K562 (cell line): ENCODE measurements at regions not wholly inside any gene's neighbourhood (a gene's known extent, or its start where the extent isn't known, plus 50 kb on each side); places are given as distances from the start of the nearest gene placed in this dataset.

ENCODE experiments used
- ATAC-seq: fragments of 200-7000 bp; cut with Tn5 transposase; 3 replicates; pipeline ENCODE4 v1.9.1; 2020; ENCODE audit warnings: moderate library complexity
- BruUV-seq: library from RNA; stranded (reverse); fragments of 400-500 nt; replicated peaks from 2 replicates; lab custom pipeline; 2021; lab: Mats Ljungman, UMichigan
- CTCF ChIA-PET: fragments of 300-600 bp; formaldehyde crosslinking; extraction: SDS; loops from one replicate; lab custom pipeline; 2021; ENCODE audit warnings: low intra/inter-chr PET ratio; lab: Yijun Ruan, JAX
- POLR2A ChIA-PET: fragments of 300-600, 350-650 bp; sonication (Branson Sonifier 250); formaldehyde crosslinking; extraction: SDS; loops from one replicate; lab custom pipeline; 2021; ENCODE audit warnings: antibody characterized with exemption, inconsistent platforms; lab: Yijun Ruan, JAX
- DNase-seq, 4 experiments: peaks; one replicate each; pipeline versions ENCODE4 v3.0.0 to v3.0.0-alpha.2; 2011 to 2018; ENCODE audit warnings: low spot score in 3 of 4, mixed read lengths in 3 of 4; ENCODE audit errors: extremely low read depth in 1 of 4
- FAIRE-seq: peaks from 2 replicates; lab custom pipeline; 2011; peaks lifted over from hg19 to GRCh38; lab: Jason Lieb, UNC
- H2AFZ ChIP-seq: 2 replicates; pipeline ENCODE4 v1.6.0; 2011; ENCODE audit warnings: low read depth, low read length, control low read depth, inconsistent platforms
- H3K27ac ChIP-seq: fragments of 200-600 bp; 3 replicates; pipeline ENCODE4 v1.8.0; 2011; ENCODE audit warnings: low read depth, mild to moderate bottlenecking, control low read depth, inconsistent platforms, low read length, moderate library complexity, mixed read lengths; ENCODE audit errors: extremely low read depth
- H3K27me3 ChIP-seq, 2 experiments: fragments of 300-600 bp in 1 of 2; 2 replicates in 1 of 2; 3 replicates in 1 of 2; pipeline versions ENCODE4 v1.6.0 to v1.8.0; 2011; ENCODE audit warnings: inconsistent platforms in 2 of 2, low read length in 2 of 2, mild to moderate bottlenecking in 1 of 2, mixed read lengths in 1 of 2, moderate library complexity in 1 of 2; ENCODE audit not compliant: control insufficient read depth in 2 of 2, insufficient read depth in 2 of 2
- H3K36me3 ChIP-seq: fragments of 300-600 bp; 3 replicates; pipeline ENCODE4 v1.8.0; 2011; ENCODE audit warnings: mild to moderate bottlenecking, low read length, inconsistent platforms; ENCODE audit not compliant: control insufficient read depth, insufficient read depth
- H3K4me1 ChIP-seq, 2 experiments: fragments of 200-600 bp in 1 of 2; replicated peaks in 1 of 2; 2 replicates in 1 of 2; 3 replicates in 1 of 2; pipeline versions ENCODE4 v1.5.1 to v1.8.0; 2011; ENCODE audit warnings: inconsistent platforms in 2 of 2, low read length in 2 of 2, mild to moderate bottlenecking in 1 of 2, mixed read lengths in 1 of 2, moderate library complexity in 1 of 2; ENCODE audit not compliant: control insufficient read depth in 2 of 2, insufficient read depth in 2 of 2
- H3K4me2 ChIP-seq: 2 replicates; pipeline ENCODE4 v1.6.1; 2011; ENCODE audit warnings: low read length, control low read depth, inconsistent platforms, mixed read lengths; ENCODE audit not compliant: insufficient read depth
- H3K4me3 ChIP-seq: fragments of 200-600 bp; sonication (generic), shearing (Covaris generic); 2 replicates; pipeline ENCODE4 v1.5.1; 2016; ENCODE audit warnings: control low read depth, inconsistent platforms
- H3K79me2 ChIP-seq: fragments of 200-600 bp; 3 replicates; pipeline ENCODE4 v1.8.0; 2011; ENCODE audit warnings: low read length, inconsistent platforms; ENCODE audit not compliant: control insufficient read depth, insufficient read depth
- H3K9ac ChIP-seq, 2 experiments: 2 replicates each; pipeline versions ENCODE4 v1.6.0 to v1.6.1; 2011; ENCODE audit warnings: low read depth in 2 of 2, low read length in 2 of 2, control low read depth in 1 of 2, inconsistent platforms in 1 of 2, mild to moderate bottlenecking in 1 of 2, mixed read lengths in 1 of 2; ENCODE audit not compliant: insufficient read depth in 1 of 2
- H3K9me1 ChIP-seq: one replicate; pipeline ENCODE4 v1.6.0; 2011; ENCODE audit warnings: inconsistent platforms, mild to moderate bottlenecking, low read length, moderate library complexity; ENCODE audit not compliant: control insufficient read depth, insufficient read depth
- H3K9me3 ChIP-seq: replicated peaks from 2 replicates; pipeline ENCODE4 v1.5.1; 2011; ENCODE audit warnings: low read depth, low read length, inconsistent platforms; ENCODE audit not compliant: control insufficient read depth, insufficient read depth
- H4K20me1 ChIP-seq: replicated peaks from 2 replicates; pipeline ENCODE4 v1.6.1; 2011; ENCODE audit warnings: low read length, inconsistent platforms, mixed read lengths; ENCODE audit not compliant: control insufficient read depth, insufficient read depth
- CBFB ChIP-seq: sonication (generic); formaldehyde crosslinking; IDR thresholded peaks from 2 replicates; pipeline ENCODE4 v1.4.0; 2020; ENCODE audit warnings: mild to moderate bottlenecking, missing genetic modification reagents
- DMBX1 ChIP-seq: fragments of 250-450 bp; sonication (Bioruptor Pico); IDR thresholded peaks from 2 replicates; pipeline ENCODE4 v1.8.0; 2022; ENCODE audit warnings: inconsistent platforms, mild to moderate bottlenecking, moderate library complexity, borderline replicate concordance
- E2F8 ChIP-seq: fragments of 450-650 bp; IDR thresholded peaks from 2 replicates; pipeline ENCODE4 v1.7.1; 2018; ENCODE audit warnings: mild to moderate bottlenecking, low read depth; ENCODE audit not compliant: partially characterized antibody
- FIP1L1 ChIP-seq: fragments of 200-400 bp; formaldehyde crosslinking; IDR thresholded peaks from 2 replicates; pipeline ENCODE4 v1.6.1; 2018; ENCODE audit warnings: mild to moderate bottlenecking, low read depth, low read length; ENCODE audit not compliant: poor library complexity, severe bottlenecking
- HDAC8 ChIP-seq: fragments of 450-650 bp; IDR thresholded peaks from 2 replicates; pipeline ENCODE4 v1.6.1; 2016; ENCODE audit warnings: mild to moderate bottlenecking, missing genetic modification characterization, moderate library complexity, missing compliant biosample characterization
- HNRNPK ChIP-seq: fragments of 200-400 bp; formaldehyde crosslinking; IDR thresholded peaks from one replicate; pipeline ENCODE4 v1.6.1; 2018; ENCODE audit warnings: mild to moderate bottlenecking, low read depth, low read length; ENCODE audit not compliant: poor library complexity, severe bottlenecking
- KLF6 ChIP-seq: fragments of 250-450 bp; sonication (Bioruptor Pico); IDR thresholded peaks from 2 replicates; pipeline ENCODE4 v1.4.0; 2020; ENCODE audit warnings: mild to moderate bottlenecking, moderate library complexity, borderline replicate concordance
- MTF1 ChIP-seq: fragments of 250-450 bp; sonication (Bioruptor Pico); IDR thresholded peaks from 2 replicates; pipeline ENCODE4 v1.9.0; 2021; ENCODE audit warnings: moderate library complexity, mild to moderate bottlenecking, inconsistent platforms, borderline replicate concordance
- MYBL2 ChIP-seq, 2 experiments: fragments of 450-650 bp in 1 of 2; sonication (generic) in 1 of 2; formaldehyde crosslinking in 1 of 2; IDR thresholded peaks; 2 replicates each; pipeline versions ENCODE4 v1.6.1 to v1.8.1; 2017 to 2022; ENCODE audit warnings: borderline replicate concordance in 1 of 2, inconsistent platforms in 1 of 2, low read depth in 1 of 2, mild to moderate bottlenecking in 1 of 2, missing genetic modification reagents in 1 of 2, moderate library complexity in 1 of 2
- POLR2A ChIP-seq: fragments of 450-650 bp; conservative IDR thresholded peaks from 2 replicates; pipeline ENCODE4 v1.6.1; 2016
- RFX1 ChIP-seq: fragments of 450-650 bp; IDR thresholded peaks from 2 replicates; pipeline ENCODE4 v1.6.1; 2016; ENCODE audit warnings: mild to moderate bottlenecking, moderate library complexity
- SREBF1 ChIP-seq: fragments of 150-350 bp; IDR thresholded peaks from 2 replicates; pipeline ENCODE4 v1.6.1; 2014; ENCODE audit warnings: antibody characterized with exemption, low read depth, low read length, borderline replicate concordance
- ZFP91 ChIP-seq: sonication (generic); formaldehyde crosslinking; IDR thresholded peaks from 2 replicates; pipeline ENCODE4 v1.8.0; 2022; ENCODE audit warnings: mild to moderate bottlenecking, missing genetic modification reagents
- ZNF146 ChIP-seq: IDR thresholded peaks from one replicate; pipeline ENCODE4 v1.6.1; 2018; ENCODE audit warnings: missing compliant biosample characterization; ENCODE audit not compliant: unreplicated experiment
- ZNF507 ChIP-seq: conservative IDR thresholded peaks from 2 replicates; pipeline ENCODE4 v1.6.1; 2017; ENCODE audit warnings: missing genetic modification characterization, missing compliant biosample characterization
- ZNF764 ChIP-seq: fragments of 250-450 bp; sonication (Bioruptor Pico); IDR thresholded peaks from 2 replicates; pipeline ENCODE4 v1.4.0; 2020; ENCODE audit warnings: low read depth, mild to moderate bottlenecking, moderate library complexity
- WGBS: fragments of 100-300 bp; shearing (Covaris generic); methylation state at CpG from one replicate; pipeline ENCODE4 v1.1.6; 2016; ENCODE audit warnings: low coverage, mixed read lengths; ENCODE audit not compliant: insufficient coverage; ENCODE audit errors: missing lambda C conversion rate; 5-methylcytosine and 5-hydroxymethylcytosine counted together
- in situ Hi-C: fragments of 300-500 bp; cut with MboI; formaldehyde crosslinking; loops from 4 replicates; pipeline ENCODE4 v1.15.0; 2018; ENCODE audit warnings: inconsistent platforms, mixed read lengths
- intact Hi-C: fragments of 100-400 bp; cut with micrococcal nuclease; formaldehyde crosslinking; loops from 2 replicates; pipeline ENCODE4 v1.14.2; 2022

GRCh38 chr14:83842547-83842946 lies 1687.4 kb upstream of the FLRT2 start:
- ChIA-PET POLR2A (no interaction called here), CTCF (no interaction called here)
- no peak overlapping the region for H3K9ac ChIP-seq
- DNase-seq (no peak), ATAC-seq (no peak), FAIRE-seq (no peak)
- no peak overlapping the region for H3K27ac ChIP-seq
- H3K4me1 ChIP-seq: no peaks in the 10 kb centered on the region
- H3K4me3 ChIP-seq: no peak overlapping the region
- intact Hi-C loops (no loop called here), in situ Hi-C loops (no loop called here)
- H3K9me3 ChIP-seq: no peaks in the 10 kb centered on the region
- H3K36me3 ChIP-seq: no peaks in the 10 kb centered on the region
- no peaks in the 10 kb centered on the region for H3K79me2 ChIP-seq
- no peak overlapping the region for H2AFZ ChIP-seq
- no peaks in the 10 kb centered on the region for H3K27me3 ChIP-seq
- no peak overlapping the region for H3K4me2 ChIP-seq
- H3K9me1 ChIP-seq: no peaks in the 10 kb centered on the region
- no TSS peak for BruUV-seq
- no peaks in the 10 kb centered on the region for H4K20me1 ChIP-seq
- 0% methylated on average over 2 of the region's 3 CpGs for WGBS
- TF ChIP-seq RFX1 (no peak), MYBL2 (IDR thresholded peaks at IDR 0.05; ENCODE audit: low read depth) (no peak), MYBL2 (CRISPR knock-in tag; IDR thresholded peaks at IDR 0.05; ENCODE audit: borderline replicate concordance) (no peak), SREBF1 (no peak), HDAC8 (tag) (no peak), POLR2A (no peak), E2F8 (no peak), HNRNPK (no peak), KLF6 (CRISPR knock-in tag) (no peak), MTF1 (CRISPR knock-in tag) (no peak), ZNF507 (no peak), ZNF764 (no peak), DMBX1 (CRISPR knock-in tag) (no peak), ZNF146 (CRISPR knock-in tag) (no peak), CBFB (CRISPR knock-in tag) (no peak), ZFP91 (no peak), FIP1L1 (no peak)
